HEK293 (cell line): ENCODE measurements at regions not wholly inside any gene's neighbourhood (a gene's known extent, or its start where the extent isn't known, plus 50 kb on each side); places are given as distances from the start of the nearest gene placed in this dataset.

Experiments used
- RBAK ChIP-seq: fragments of 450-650 bp; formaldehyde crosslinking; IDR thresholded peaks from 2 replicates; pipeline ENCODE4 v1.5.1; 2016; ENCODE audit warnings: missing biosample characterization, missing genetic modification characterization
- ZNF433 ChIP-seq: fragments of 450-650 bp; formaldehyde crosslinking; IDR thresholded peaks from 2 replicates; pipeline ENCODE4 v1.5.1; 2016; ENCODE audit warnings: missing biosample characterization, missing genetic modification characterization, low read depth
- TF ChIP-seq, protein P1 (sequence below): fragments of 450-650 bp; formaldehyde crosslinking; IDR thresholded peaks from 2 replicates; pipeline ENCODE4 v1.5.1; 2016; ENCODE audit warnings: missing biosample characterization, missing genetic modification characterization

DNA sequence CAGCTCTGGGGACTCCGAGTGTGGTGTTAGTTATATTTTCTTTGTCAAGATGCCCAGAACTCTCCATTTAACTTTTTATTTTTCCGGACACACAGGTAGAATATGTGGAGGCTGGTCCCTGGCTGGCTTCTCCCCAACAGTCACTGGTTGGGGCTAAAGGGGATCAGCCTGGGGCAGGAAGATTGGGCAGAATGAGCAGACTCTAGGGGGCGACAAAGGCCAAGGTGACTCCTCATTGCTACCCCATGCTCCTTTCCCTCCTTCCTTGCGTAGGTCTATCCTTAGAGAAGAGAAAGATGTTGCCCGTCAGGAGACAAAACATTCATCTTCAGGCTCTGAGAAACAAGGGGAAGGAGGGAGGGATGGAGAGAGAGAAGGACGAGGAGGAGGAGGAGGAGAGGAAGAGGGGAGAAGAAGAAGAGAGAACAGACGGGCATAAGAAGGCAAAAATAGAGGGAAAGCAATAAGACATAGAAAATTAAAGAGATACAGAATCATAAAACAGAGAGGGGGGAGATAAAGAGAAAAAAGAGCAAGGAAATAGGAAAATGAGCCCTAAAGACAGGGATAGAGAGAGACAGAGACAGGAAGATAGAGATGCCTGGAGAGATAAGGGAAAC, 89.9 kb downstream of the FOXD2 start:
- TF ChIP-seq ZNF433 (tag by site-specific recombination) (no peak), RBAK (tag by site-specific recombination) (no peak)
- TF ChIP-seq, protein P1, sequence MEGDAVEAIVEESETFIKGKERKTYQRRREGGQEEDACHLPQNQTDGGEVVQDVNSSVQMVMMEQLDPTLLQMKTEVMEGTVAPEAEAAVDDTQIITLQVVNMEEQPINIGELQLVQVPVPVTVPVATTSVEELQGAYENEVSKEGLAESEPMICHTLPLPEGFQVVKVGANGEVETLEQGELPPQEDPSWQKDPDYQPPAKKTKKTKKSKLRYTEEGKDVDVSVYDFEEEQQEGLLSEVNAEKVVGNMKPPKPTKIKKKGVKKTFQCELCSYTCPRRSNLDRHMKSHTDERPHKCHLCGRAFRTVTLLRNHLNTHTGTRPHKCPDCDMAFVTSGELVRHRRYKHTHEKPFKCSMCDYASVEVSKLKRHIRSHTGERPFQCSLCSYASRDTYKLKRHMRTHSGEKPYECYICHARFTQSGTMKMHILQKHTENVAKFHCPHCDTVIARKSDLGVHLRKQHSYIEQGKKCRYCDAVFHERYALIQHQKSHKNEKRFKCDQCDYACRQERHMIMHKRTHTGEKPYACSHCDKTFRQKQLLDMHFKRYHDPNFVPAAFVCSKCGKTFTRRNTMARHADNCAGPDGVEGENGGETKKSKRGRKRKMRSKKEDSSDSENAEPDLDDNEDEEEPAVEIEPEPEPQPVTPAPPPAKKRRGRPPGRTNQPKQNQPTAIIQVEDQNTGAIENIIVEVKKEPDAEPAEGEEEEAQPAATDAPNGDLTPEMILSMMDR (tag by site-specific recombination), result peak; percentile 36; the same call in 1 of the 2 replicates
